Adipocyte (in vitro differentiated cells): ENCODE measurements at regions not wholly inside any gene's neighbourhood (a gene's known extent, or its start where the extent isn't known, plus 50 kb on each side); places are given as distances from the start of the nearest gene placed in this dataset.
A peak's percentile ranks its signal among the peaks of the same experiment; 100 is the strongest.

Experiments used
- DNase-seq: peaks from one replicate; pipeline ENCODE4 v3.0.0-alpha.2; 2015; ENCODE audit warnings: low read depth
- H3K27me3 ChIP-seq: replicated peaks from 2 replicates; pipeline ENCODE4 v1.7.0; 2013; ENCODE audit warnings: mild to moderate bottlenecking, low read length, moderate library complexity; ENCODE audit not compliant: control insufficient read depth, insufficient read depth
- H3K36me3 ChIP-seq: 2 replicates; pipeline ENCODE4 v1.7.0; 2013; ENCODE audit warnings: low read length, mild to moderate bottlenecking, moderate library complexity; ENCODE audit not compliant: control insufficient read depth, insufficient read depth, severe bottlenecking
- H3K4me1 ChIP-seq: 2 replicates; pipeline ENCODE4 v1.7.0; 2013; ENCODE audit warnings: mild to moderate bottlenecking, low read length, moderate library complexity; ENCODE audit not compliant: control insufficient read depth, insufficient read depth
- H3K4me3 ChIP-seq: 2 replicates; pipeline ENCODE4 v1.7.0; 2013; ENCODE audit warnings: mild to moderate bottlenecking, low read length, moderate library complexity
- H3K9ac ChIP-seq: 2 replicates; pipeline ENCODE4 v1.7.0; 2013; ENCODE audit warnings: mild to moderate bottlenecking, low read length, moderate library complexity
- H3K9me3 ChIP-seq: 2 replicates; pipeline ENCODE4 v1.7.0; 2013; ENCODE audit warnings: mild to moderate bottlenecking, low read length, moderate library complexity; ENCODE audit not compliant: control insufficient read depth

DNA sequence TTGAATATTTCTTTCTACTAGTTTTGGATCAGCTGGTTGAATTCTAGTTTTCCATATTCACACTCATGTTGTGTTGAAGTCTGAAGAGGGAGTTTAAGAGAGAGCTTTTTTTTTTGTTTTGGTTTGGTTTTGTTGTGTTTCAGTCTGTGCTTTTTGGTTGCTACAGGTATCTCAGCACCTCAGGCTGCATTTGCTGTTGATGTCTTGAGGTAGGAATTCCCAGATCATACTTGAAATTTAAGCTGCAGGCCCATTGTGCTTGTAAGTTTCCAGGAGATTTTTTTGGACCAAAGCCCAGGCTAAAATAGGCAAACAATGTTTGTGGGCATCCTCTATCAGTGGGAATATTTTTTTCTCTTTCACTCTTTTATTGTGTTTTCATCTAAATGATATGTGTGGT, 190.2 kb upstream of the AGA start:
- Histone ChIP-seq H3K27me3 (no peaks in the 10 kb centered on the region), H3K9ac (no peak overlapping the region), H3K4me3 (no peak overlapping the region), H3K9me3 (no peaks in the 10 kb centered on the region), H3K4me1 (no peaks in the 10 kb centered on the region), H3K36me3 (no peaks in the 10 kb centered on the region)
- peak; percentile 3 for DNase-seq

DNA sequence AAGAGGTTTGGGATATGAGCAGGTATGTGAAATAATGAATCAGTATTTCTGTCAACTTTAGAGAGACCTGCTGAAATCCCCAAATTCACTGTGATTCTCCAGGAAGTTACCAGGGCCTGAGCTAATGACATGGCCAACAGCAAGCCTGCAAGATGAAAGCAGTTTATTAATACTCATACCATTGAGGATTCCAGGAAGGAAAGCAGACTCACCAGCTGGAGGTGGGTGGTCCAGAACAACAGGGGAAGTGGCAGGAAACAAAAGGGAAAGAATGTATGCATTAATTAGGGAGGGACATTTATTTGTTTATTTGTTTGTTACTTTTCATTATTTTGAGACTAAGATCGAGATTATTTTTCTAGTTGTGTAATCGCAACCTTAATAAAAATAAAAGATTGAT, 196.6 kb upstream of the AGA start:
- no peak for DNase-seq
- H3K36me3 ChIP-seq = no peaks in the 10 kb centered on the region

DNA sequence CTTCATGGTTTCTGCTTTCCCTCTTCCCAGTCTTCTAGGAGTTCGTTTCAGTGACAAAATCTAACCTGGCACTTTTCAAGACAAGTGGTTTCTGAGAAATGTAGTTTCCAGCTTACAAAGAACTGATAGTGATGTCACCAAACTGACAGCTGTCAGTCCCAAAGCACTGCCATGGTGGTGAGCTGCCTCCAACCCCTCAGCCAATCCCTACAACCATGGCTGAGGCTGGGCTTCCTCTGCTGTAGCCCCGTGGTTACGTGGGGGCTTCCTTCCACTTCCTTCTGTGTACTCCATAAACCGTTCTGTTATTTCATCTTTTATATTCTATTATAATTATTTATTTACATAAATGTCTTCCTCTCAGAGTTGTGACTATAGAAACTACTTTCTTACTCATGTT, 198.6 kb upstream of the AGA start:
- no peak overlapping the region for H3K9ac ChIP-seq
- no peak for DNase-seq
- no peaks in the 10 kb centered on the region for H3K9me3 ChIP-seq
- H3K36me3 ChIP-seq = no peaks in the 10 kb centered on the region
- H3K4me3 ChIP-seq = no peak overlapping the region
- H3K27me3 ChIP-seq = no peaks in the 10 kb centered on the region
- H3K4me1 ChIP-seq = no peaks in the 10 kb centered on the region

More for the DNA sequence above, 196.6 kb upstream of the AGA start:
- no peaks in the 10 kb centered on the region for H3K9me3 ChIP-seq
- no peaks in the 10 kb centered on the region for H3K27me3 ChIP-seq
- H3K4me3 ChIP-seq = no peak overlapping the region
- no peaks in the 10 kb centered on the region for H3K4me1 ChIP-seq
- no peak overlapping the region for H3K9ac ChIP-seq

DNA sequence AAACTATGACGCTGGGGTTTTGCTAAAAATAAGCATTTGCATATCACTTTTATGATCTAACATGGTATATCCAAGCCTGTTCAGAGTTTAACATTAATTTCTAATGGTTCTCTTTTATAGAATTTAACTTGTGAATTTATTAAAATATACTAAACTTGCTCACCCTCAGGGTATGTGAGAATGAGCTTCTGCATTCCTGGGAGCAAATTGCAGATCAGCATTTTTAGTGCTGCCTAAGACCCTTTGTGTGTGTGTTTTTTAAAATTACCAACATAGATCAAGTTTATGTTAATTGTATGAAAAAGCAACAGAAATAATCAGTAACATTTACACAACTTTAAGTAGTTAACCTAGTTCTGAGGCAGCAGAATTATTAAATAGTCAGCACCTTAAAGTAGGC, 218.0 kb upstream of the AGA start:
- Histone ChIP-seq H3K27me3 (no peaks in the 10 kb centered on the region), H3K4me1 (no peaks in the 10 kb centered on the region), H3K9ac (no peak overlapping the region), H3K4me3 (no peak overlapping the region), H3K9me3 (peaks cover 4% of the 10 kb centered on the region), H3K36me3 (no peaks in the 10 kb centered on the region)
- no peak for DNase-seq

DNA sequence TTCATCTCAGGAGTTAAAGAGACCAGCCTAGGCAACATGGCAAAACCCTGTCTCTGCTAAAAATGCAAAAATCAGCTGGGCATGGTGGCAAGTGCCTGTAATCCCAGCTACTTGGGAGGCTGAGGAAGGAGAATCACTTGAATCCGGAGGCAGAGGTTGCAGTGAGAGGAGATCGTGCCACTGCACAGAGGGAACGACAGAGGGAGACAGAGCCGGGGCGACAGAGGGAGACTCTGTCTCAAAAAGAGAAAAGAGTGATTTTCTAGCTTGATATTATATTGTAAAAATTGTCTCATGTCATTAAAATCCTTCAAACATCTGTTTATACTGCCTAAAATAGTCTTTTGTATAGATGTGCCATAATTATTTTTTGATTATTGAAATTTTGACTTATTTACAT, 225.4 kb upstream of the AGA start:
- Histone ChIP-seq H3K27me3 (no peaks in the 10 kb centered on the region), H3K36me3 (no peaks in the 10 kb centered on the region), H3K9ac (no peak overlapping the region), H3K4me1 (no peaks in the 10 kb centered on the region), H3K4me3 (no peak overlapping the region), H3K9me3 (no peaks in the 10 kb centered on the region)
- no peak for DNase-seq

DNA sequence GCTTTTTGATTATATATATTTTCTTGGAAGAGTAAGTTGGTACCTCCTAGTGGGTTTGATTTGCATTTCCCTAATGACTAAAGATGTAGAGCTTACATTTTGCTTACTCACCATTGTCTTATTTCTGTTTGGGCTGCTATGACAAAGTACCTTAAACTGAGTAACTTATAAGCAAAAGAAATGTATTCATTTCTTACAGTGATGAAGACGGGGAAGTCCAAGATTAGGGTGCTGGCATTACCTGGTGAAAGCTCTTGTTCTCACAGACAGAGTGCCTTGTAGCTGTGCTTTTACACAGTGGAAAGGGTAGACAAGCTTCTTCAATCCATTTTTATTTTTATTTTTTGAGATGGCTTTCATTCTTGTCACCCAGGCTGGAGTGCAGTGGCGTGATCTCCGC, 229.2 kb upstream of the AGA start:
- DNase-seq = no peak
- no peaks in the 10 kb centered on the region for H3K9me3 ChIP-seq
- H3K36me3 ChIP-seq = no peaks in the 10 kb centered on the region
- no peaks in the 10 kb centered on the region for H3K27me3 ChIP-seq
- no peaks in the 10 kb centered on the region for H3K4me1 ChIP-seq
- no peak overlapping the region for H3K9ac ChIP-seq
- H3K4me3 ChIP-seq = no peak overlapping the region

DNA sequence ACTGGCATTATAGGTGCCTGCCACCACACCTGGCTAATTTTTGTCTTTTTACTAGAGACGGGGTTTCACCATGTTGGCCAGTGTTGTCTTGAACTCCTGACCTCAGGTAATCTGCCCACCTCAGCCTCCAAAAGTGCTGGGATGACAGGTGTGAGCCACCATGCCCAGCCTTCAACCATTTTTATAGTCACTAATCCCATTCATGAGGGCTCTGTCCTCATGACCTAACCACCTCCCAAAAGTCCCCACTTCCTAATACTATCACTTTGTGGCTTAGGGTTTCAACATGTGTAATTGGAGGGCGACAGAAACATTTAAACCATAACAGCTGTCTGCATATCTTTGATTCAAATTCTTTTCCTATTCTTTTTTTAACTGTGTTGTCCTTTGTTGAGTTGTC, 229.6 kb upstream of the AGA start:
- no peak for DNase-seq

DNA sequence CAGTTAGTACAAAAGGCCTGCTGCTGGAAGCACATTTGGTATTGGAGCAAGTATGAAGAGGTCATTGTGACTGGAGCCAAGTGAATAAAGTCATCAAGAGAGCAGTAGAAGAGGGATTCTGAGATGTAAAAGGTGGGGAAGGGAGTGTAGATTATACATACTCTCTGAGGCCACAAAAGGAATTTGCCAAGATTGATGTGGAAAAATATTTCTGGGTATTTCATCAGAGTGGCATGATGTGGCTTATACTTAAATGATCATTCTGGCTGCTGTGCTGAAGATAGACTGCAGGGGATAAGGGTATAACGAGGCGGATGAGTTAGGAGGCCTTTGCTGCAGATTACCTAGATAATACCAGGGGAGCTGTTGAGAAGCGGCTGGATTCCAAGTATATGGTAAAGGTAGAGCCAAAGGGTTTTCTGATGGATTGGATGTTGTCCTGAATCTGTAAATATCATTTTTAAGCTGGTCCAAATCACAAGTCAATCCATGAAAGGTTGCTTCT, 231.8 kb upstream of the AGA start:
- peak; percentile 7 for DNase-seq
- no peaks in the 10 kb centered on the region for H3K27me3 ChIP-seq
- H3K36me3 ChIP-seq = no peaks in the 10 kb centered on the region
- H3K4me3 ChIP-seq = no peak overlapping the region
- H3K9ac ChIP-seq = no peak overlapping the region
- no peaks in the 10 kb centered on the region for H3K9me3 ChIP-seq
- H3K4me1 ChIP-seq = no peaks in the 10 kb centered on the region

More for the DNA sequence above, 229.6 kb upstream of the AGA start:
- Histone ChIP-seq H3K27me3 (no peaks in the 10 kb centered on the region), H3K9me3 (no peaks in the 10 kb centered on the region), H3K9ac (no peak overlapping the region), H3K36me3 (no peaks in the 10 kb centered on the region), H3K4me3 (no peak overlapping the region), H3K4me1 (no peaks in the 10 kb centered on the region)

DNA sequence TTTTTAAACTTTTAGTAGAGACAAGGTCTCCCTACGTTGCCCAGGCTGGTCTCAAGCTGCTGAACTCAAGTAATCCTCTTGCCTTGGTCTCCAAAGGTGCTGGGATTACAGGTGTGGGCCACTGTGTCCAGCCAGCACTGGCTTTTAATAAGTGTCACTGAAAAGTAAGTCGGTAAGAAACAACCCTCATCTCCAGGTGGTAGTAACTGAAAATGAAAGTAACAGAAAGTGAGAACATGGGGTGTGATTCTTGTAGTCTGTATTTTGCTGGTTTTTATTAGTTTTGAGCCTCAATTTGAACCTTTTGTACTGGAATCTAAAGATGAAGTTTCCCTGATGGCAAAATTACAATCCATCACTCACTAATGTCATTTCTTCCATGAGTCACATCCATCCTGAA, 238.1 kb upstream of the AGA start:
- DNase-seq = no peak
- no peaks in the 10 kb centered on the region for H3K27me3 ChIP-seq
- no peak overlapping the region for H3K9ac ChIP-seq

DNA sequence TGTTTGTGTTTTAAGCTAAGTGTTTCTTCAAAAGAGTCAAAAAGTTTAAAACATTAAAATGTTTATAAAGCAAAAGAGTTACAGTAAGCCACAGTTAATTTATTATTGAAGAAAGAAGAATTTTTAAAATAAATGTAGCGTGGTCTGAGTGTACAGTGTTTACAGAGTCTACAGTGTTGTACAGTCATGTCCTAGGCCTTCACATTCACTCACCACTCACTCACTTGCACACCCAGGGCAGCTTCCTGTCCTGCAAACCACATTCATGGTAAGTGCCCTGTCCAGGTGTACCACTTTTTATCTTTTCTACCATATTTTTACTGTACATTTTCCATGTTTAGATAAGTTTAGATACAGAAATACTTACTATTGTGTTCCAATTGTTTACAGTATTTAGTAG, 239.7 kb upstream of the AGA start:
- H3K9me3 ChIP-seq = no peaks in the 10 kb centered on the region
- no peaks in the 10 kb centered on the region for H3K4me1 ChIP-seq
- no peaks in the 10 kb centered on the region for H3K36me3 ChIP-seq
- no peaks in the 10 kb centered on the region for H3K27me3 ChIP-seq
- H3K9ac ChIP-seq = no peak overlapping the region
- no peak for DNase-seq
- no peak overlapping the region for H3K4me3 ChIP-seq

More for the DNA sequence above, 238.1 kb upstream of the AGA start:
- Histone ChIP-seq H3K9me3 (no peaks in the 10 kb centered on the region), H3K4me3 (no peak overlapping the region), H3K4me1 (no peaks in the 10 kb centered on the region), H3K36me3 (no peaks in the 10 kb centered on the region)

DNA sequence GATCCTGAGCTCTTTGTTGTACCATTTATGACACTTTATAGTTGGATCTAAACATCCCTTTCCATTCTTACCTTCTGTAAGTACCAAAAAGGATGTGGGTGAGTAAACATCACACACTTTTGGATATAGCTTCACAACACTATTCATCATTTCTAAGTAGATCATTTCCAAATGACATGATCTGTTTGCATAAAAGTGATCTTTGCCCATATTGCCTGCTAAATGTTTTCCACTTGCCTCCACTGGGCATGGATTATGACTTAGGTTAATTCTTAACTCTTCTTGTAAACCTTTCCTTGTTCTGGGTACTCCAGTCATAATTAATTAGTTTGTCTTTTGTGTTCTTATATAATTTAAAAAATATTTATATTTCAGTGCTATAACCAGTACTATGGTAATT, 244.9 kb upstream of the AGA start:
- H3K4me1 ChIP-seq = no peaks in the 10 kb centered on the region
- no peaks in the 10 kb centered on the region for H3K36me3 ChIP-seq
- no peak overlapping the region for H3K4me3 ChIP-seq
- no peak overlapping the region for H3K9ac ChIP-seq
- DNase-seq = no peak
- no peaks in the 10 kb centered on the region for H3K27me3 ChIP-seq
- H3K9me3 ChIP-seq = no peaks in the 10 kb centered on the region

DNA sequence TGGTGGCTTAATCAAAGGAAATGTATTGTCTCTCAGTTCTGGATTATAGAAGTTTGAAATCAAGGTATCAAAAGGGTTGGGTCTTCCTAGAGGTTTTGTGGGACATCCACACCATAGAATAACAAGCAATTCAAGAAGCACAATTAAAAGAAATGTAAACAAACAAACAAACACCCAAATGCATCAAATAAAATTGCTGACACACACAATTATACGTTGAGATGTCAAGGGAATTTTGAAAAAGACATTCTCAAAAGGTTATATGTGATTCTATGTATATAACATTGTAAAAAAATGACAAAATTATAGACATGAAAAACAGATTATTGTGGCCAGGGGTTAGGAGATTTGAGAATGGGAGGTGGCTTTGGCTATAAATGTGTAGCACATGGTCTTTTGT, 250.7 kb upstream of the AGA start:
- Histone ChIP-seq H3K36me3 (no peaks in the 10 kb centered on the region), H3K27me3 (no peaks in the 10 kb centered on the region), H3K4me3 (no peak overlapping the region), H3K9ac (no peak overlapping the region), H3K4me1 (no peaks in the 10 kb centered on the region), H3K9me3 (no peaks in the 10 kb centered on the region)
- DNase-seq = no peak
